HepG2 (cell line): ENCODE measurements at regions not wholly inside any gene's neighbourhood (a gene's known extent, or its start where the extent isn't known, plus 50 kb on each side); places are given as distances from the start of the nearest gene placed in this dataset.

Experiments
- JUND ChIP-seq: sonication (generic); formaldehyde crosslinking; IDR thresholded peaks from 2 replicates; pipeline ENCODE4 v1.8.0; 2022; ENCODE audit warnings: mild to moderate bottlenecking, missing genetic modification reagents
- NCOA1 ChIP-seq: sonication (generic); formaldehyde crosslinking; IDR thresholded peaks from 2 replicates; pipeline ENCODE4 v1.9.0; 2021; ENCODE audit warnings: missing genetic modification reagents
- NFE2L1 ChIP-seq: sonication (generic); formaldehyde crosslinking; IDR thresholded peaks from 2 replicates; pipeline ENCODE4 v1.4.0; 2020; ENCODE audit warnings: missing genetic modification reagents, mild to moderate bottlenecking, borderline replicate concordance
- RFXANK ChIP-seq: IDR thresholded peaks from 2 replicates; pipeline ENCODE4 v1.6.1; 2016
- ZBTB3 ChIP-seq: sonication (generic); formaldehyde crosslinking; IDR thresholded peaks from 2 replicates; pipeline ENCODE4 v1.4.0; 2020; ENCODE audit warnings: low read depth, mild to moderate bottlenecking, moderate library complexity, missing genetic modification reagents, borderline replicate concordance
- ZNF256 ChIP-seq: sonication (generic); formaldehyde crosslinking; conservative IDR thresholded peaks from 2 replicates; pipeline ENCODE4 v1.4.0; 2020; ENCODE audit warnings: missing genetic modification reagents
- ZNF407 ChIP-seq: sonication (generic); formaldehyde crosslinking; IDR thresholded peaks from one replicate; pipeline ENCODE4 v1.5.1; 2020; ENCODE audit warnings: mild to moderate bottlenecking, missing genetic modification reagents; ENCODE audit errors: not compliant biosample characterization
- ZNF557 ChIP-seq: sonication (generic); formaldehyde crosslinking; IDR thresholded peaks from 2 replicates; pipeline ENCODE4 v1.4.0; 2020; ENCODE audit warnings: missing genetic modification reagents

GRCh38 chr7:46076527-46076926, 155.5 kb upstream of the IGFBP3 start (continued):
- TF ChIP-seq ZNF407 (CRISPR knock-in tag) (no peak), NCOA1 (CRISPR knock-in tag) (no peak), ZNF557 (CRISPR knock-in tag) (no peak), ZNF256 (no peak), ZBTB3 (CRISPR knock-in tag) (no peak), NFE2L1 (CRISPR knock-in tag) (no peak), RFXANK (no peak), JUND (CRISPR knock-in tag) (no peak)
